GM18519 (cell line): ENCODE measurements at regions not wholly inside any gene's neighbourhood (a gene's known extent, or its start where the extent isn't known, plus 50 kb on each side); places are given as distances from the start of the nearest gene placed in this dataset.
"Not testable (repeated sequence)": the region's sequence is repeated elsewhere in the genome, so short reads cannot be mapped to it uniquely, and the experiment has no call there.

ENCODE experiments used
- ATAC-seq: cut with Tn5 transposase; IDR thresholded peaks from one replicate; pipeline ENCODE4 v1.9.1; 2021; ENCODE audit warnings: mild to moderate bottlenecking, moderate library complexity; ENCODE audit not compliant: unreplicated experiment, low FRiP score

- ATAC-seq = not testable (repeated sequence)
Observed at GRCh38 chr1:243074224-243074623, 180.9 kb downstream of the CEP170 start.

- not testable (repeated sequence) for ATAC-seq
Observed at GRCh38 chr1:243067056-243067455, 188.0 kb downstream of the CEP170 start.

- ATAC-seq = not testable (repeated sequence)
Observed at GRCh38 chr1:243061965-243062364, 193.1 kb downstream of the CEP170 start.

GRCh38 chr1:243055510-243055909, 199.6 kb downstream of the CEP170 start:
- not testable (repeated sequence) for ATAC-seq

GRCh38 chr1:243055091-243055490, 200.0 kb downstream of the CEP170 start:
- ATAC-seq = not testable (repeated sequence)

- not testable (repeated sequence) for ATAC-seq
Observed at GRCh38 chr1:243054681-243055080, 200.4 kb downstream of the CEP170 start.

- ATAC-seq = not testable (repeated sequence)
Observed at GRCh38 chr1:243053048-243053447, 202.0 kb downstream of the CEP170 start.

- ATAC-seq = not testable (repeated sequence)
Observed at GRCh38 chr1:243050613-243051012, 204.5 kb downstream of the CEP170 start.

GRCh38 chr1:243049716-243050115, 205.4 kb downstream of the CEP170 start:
- not testable (repeated sequence) for ATAC-seq

- not testable (repeated sequence) for ATAC-seq
Observed at GRCh38 chr1:243021365-243021764, 233.7 kb downstream of the CEP170 start.

GRCh38 chr1:243019030-243019635, 235.9 kb downstream of the CEP170 start:
- ATAC-seq = not testable (repeated sequence)

GRCh38 chr1:243010719-243011118, 244.4 kb downstream of the CEP170 start:
- ATAC-seq = not testable (repeated sequence)

GRCh38 chr1:243001003-243001402, 254.1 kb downstream of the CEP170 start:
- not testable (repeated sequence) for ATAC-seq

GRCh38 chr1:242992776-242993175, 262.3 kb downstream of the CEP170 start:
- ATAC-seq = not testable (repeated sequence)

- not testable (repeated sequence) for ATAC-seq
Observed at GRCh38 chr1:242985096-242985495, 270.0 kb downstream of the CEP170 start.

- ATAC-seq = not testable (repeated sequence)
Observed at GRCh38 chr1:242973341-242973740, 281.7 kb downstream of the CEP170 start.

- ATAC-seq = no peak
Observed at GRCh38 chr1:242966892-242967291, 288.2 kb downstream of the CEP170 start.

- not testable (repeated sequence) for ATAC-seq
Observed at GRCh38 chr1:242959397-242959796, 295.7 kb downstream of the CEP170 start.

GRCh38 chr1:242954945-242955344, 300.1 kb downstream of the CEP170 start:
- not testable (repeated sequence) for ATAC-seq

GRCh38 chr1:242946206-242946605, 308.9 kb downstream of the CEP170 start:
- no peak for ATAC-seq

- ATAC-seq = not testable (repeated sequence)
Observed at GRCh38 chr1:242936725-242937124, 318.4 kb downstream of the CEP170 start.

GRCh38 chr1:242924717-242925116, 330.4 kb downstream of the CEP170 start:
- ATAC-seq = not testable (repeated sequence)
